ENCODE measurements at regions not wholly inside any gene's neighbourhood (a gene's known extent, or its start where the extent isn't known, plus 50 kb on each side); places are given as distances from the start of the nearest gene placed in this dataset.

DNA sequence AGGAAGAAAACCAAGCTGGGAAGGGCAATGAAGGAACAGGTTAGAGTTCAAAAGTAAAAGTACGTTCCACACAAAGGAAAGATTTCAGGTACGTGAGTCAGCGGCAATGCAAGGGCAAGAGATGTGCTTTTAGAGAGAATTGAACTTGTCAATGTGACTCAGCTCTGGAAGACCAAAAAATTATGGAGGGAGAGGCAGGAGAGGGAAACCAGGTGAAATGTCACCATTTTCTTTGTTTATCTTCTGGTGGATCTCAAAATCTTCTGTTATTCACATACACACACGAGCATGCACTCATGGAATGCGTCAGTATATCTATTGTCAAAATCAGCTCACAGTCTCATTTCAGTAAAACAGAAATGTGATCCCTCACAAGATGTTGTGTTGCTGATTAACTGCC, 148.8 kb upstream of the RFX3 start:
- DNase-seq (ENCODE audit: low read depth) (no peak), FAIRE-seq (no peak)
- no peak for TF ChIP-seq CTCF (IDR thresholded peaks at IDR 0.05; ENCODE audit: insufficient read depth, low read length, severe bottlenecking)
- H3K4me3 ChIP-seq (ENCODE audit: low read depth, low read length), result no peak overlapping the region
- H3K27me3 ChIP-seq (ENCODE audit: control insufficient read depth, insufficient read depth, low read length), result no peaks in the 10 kb centered on the region
- H3K36me3 ChIP-seq (ENCODE audit: control insufficient read depth, insufficient read depth, low read length), result no peaks in the 10 kb centered on the region

DNA sequence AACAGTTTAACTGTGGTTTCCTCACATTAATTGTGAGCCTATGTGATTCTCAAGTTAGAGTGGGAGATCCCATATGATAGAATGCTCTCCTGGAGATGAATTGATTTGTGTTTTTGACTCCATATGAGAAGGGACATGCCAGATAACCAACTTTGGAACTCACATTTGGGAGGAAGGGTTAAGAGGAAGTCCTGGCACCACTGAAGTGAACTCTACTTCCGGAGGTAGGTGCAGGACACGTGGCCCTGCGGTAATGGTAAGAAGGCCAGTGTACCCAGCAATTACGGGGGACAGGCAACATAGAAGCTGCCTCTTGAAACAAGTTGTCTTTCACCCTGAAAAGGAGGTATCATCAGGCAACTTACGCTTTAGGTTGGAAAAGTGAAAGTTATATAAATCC, 146.6 kb upstream of the RFX3 start:
- Histone ChIP-seq H3K27me3 (ENCODE audit: control insufficient read depth, insufficient read depth, low read length) (no peaks in the 10 kb centered on the region), H3K4me3 (ENCODE audit: low read depth, low read length) (no peak overlapping the region), H3K36me3 (ENCODE audit: control insufficient read depth, insufficient read depth, low read length) (no peaks in the 10 kb centered on the region)
- FAIRE-seq (no peak), DNase-seq (ENCODE audit: low read depth) (no peak)
- no peak for TF ChIP-seq CTCF (IDR thresholded peaks at IDR 0.05; ENCODE audit: insufficient read depth, low read length, severe bottlenecking)

- Histone ChIP-seq H3K4me3 (ENCODE audit: low read depth, low read length) (no peak overlapping the region), H3K36me3 (ENCODE audit: control insufficient read depth, insufficient read depth, low read length) (no peaks in the 10 kb centered on the region), H3K27me3 (ENCODE audit: control insufficient read depth, insufficient read depth, low read length) (no peaks in the 10 kb centered on the region)
- DNase-seq (ENCODE audit: low read depth) (no peak), FAIRE-seq (no peak)
- no peak for TF ChIP-seq CTCF (IDR thresholded peaks at IDR 0.05; ENCODE audit: insufficient read depth, low read length, severe bottlenecking)
These were observed 138.2 kb upstream of the RFX3 start for GRCh38 chr9:3664044-3664443.

DNA sequence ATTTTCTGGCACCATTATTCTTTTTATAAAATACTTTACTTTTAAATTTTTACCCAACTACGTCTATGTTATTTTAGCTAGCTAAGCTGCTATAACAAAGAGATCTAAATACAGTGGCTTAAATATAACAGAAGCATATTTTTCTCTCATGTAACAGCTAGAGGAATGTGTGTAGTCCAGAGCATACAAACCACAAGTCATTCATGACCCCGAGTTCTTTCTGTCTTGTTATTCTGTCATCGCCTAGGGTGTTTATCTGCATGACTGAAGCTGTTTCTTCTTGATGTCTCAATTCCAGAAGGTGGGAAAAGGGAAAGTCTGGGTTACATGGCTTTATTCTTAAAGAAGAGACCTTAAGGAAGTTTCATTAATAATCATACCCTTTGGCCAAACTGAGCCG, 136.9 kb upstream of the RFX3 start:
- FAIRE-seq (no peak), DNase-seq (ENCODE audit: low read depth) (no peak)
- H3K4me3 ChIP-seq (ENCODE audit: low read depth, low read length), result no peak overlapping the region
- H3K27me3 ChIP-seq (ENCODE audit: control insufficient read depth, insufficient read depth, low read length), result no peaks in the 10 kb centered on the region
- H3K36me3 ChIP-seq (ENCODE audit: control insufficient read depth, insufficient read depth, low read length), result no peaks in the 10 kb centered on the region
- TF ChIP-seq CTCF (IDR thresholded peaks at IDR 0.05; ENCODE audit: insufficient read depth, low read length, severe bottlenecking), result no peak

DNA sequence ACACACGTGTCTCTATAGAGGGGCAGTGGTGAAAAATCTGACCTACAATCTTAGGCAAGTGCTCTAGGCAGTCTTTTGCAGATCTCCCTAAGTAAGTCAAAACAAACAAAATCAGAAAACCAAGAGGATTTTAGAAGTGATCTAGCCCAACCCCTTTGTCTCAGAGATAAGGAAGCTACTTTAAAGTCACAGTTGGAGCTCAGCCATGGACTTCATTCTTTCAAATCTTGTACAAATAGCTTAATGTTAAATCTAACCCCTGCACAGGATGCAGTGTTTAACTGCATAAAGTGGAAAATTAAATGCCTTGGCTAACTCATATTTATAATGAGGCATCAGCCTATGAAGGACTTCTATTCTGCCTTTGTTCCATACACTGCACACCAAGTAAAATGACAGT, 135.1 kb upstream of the RFX3 start:
- Histone ChIP-seq H3K4me3 (ENCODE audit: low read depth, low read length) (no peak overlapping the region), H3K36me3 (ENCODE audit: control insufficient read depth, insufficient read depth, low read length) (no peaks in the 10 kb centered on the region), H3K27me3 (ENCODE audit: control insufficient read depth, insufficient read depth, low read length) (no peaks in the 10 kb centered on the region)
- FAIRE-seq, result no peak
- no peak for TF ChIP-seq CTCF (IDR thresholded peaks at IDR 0.05; ENCODE audit: insufficient read depth, low read length, severe bottlenecking)
- no peak for DNase-seq (ENCODE audit: low read depth)

DNA sequence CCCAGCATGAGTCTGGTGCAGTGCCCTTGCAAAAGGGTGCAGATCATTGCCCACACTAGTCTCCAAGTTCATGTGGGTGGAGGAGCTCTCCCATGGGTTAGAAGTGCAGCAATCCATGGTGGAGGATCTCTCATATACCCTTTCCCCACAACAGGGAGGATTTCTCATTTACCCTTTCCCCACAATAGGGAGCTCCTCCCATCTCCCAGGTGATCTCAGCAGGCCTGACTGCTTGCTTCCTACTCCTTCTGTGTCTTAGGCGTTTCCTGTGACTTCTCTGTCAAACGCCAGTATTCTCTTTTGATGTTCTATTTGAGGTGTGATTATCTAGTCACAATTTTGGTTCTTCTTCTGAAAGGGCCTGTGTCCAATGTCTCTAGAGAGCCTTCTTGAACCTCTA, 133.8 kb upstream of the RFX3 start:
- no peaks in the 10 kb centered on the region for H3K36me3 ChIP-seq (ENCODE audit: control insufficient read depth, insufficient read depth, low read length)
- FAIRE-seq (no peak), DNase-seq (ENCODE audit: low read depth) (no peak)
- no peak overlapping the region for H3K4me3 ChIP-seq (ENCODE audit: low read depth, low read length)
- no peaks in the 10 kb centered on the region for H3K27me3 ChIP-seq (ENCODE audit: control insufficient read depth, insufficient read depth, low read length)
- TF ChIP-seq CTCF (IDR thresholded peaks at IDR 0.05; ENCODE audit: insufficient read depth, low read length, severe bottlenecking), result no peak

Measured in bronchial epithelial cell (primary cell).